ENCODE measurements at regions not wholly inside any gene's neighbourhood (a gene's known extent, or its start where the extent isn't known, plus 50 kb on each side); places are given as distances from the start of the nearest gene placed in this dataset.

- no peak for TF ChIP-seq MAX (IDR thresholded peaks at IDR 0.05; ENCODE audit: low read depth, low read length)
- no peak for TF ChIP-seq POLR2A (IDR thresholded peaks at IDR 0.05; ENCODE audit: extremely low read depth, insufficient read length)
- TF ChIP-seq, protein P1, sequence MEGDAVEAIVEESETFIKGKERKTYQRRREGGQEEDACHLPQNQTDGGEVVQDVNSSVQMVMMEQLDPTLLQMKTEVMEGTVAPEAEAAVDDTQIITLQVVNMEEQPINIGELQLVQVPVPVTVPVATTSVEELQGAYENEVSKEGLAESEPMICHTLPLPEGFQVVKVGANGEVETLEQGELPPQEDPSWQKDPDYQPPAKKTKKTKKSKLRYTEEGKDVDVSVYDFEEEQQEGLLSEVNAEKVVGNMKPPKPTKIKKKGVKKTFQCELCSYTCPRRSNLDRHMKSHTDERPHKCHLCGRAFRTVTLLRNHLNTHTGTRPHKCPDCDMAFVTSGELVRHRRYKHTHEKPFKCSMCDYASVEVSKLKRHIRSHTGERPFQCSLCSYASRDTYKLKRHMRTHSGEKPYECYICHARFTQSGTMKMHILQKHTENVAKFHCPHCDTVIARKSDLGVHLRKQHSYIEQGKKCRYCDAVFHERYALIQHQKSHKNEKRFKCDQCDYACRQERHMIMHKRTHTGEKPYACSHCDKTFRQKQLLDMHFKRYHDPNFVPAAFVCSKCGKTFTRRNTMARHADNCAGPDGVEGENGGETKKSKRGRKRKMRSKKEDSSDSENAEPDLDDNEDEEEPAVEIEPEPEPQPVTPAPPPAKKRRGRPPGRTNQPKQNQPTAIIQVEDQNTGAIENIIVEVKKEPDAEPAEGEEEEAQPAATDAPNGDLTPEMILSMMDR (IDR thresholded peaks at IDR 0.05; ENCODE audit: low read depth, low read length), result no peak
- TF ChIP-seq MYC (IDR thresholded peaks at IDR 0.05; ENCODE audit: low read depth, low read length), result no peak
Observed at GRCh38 chr16:9316615-9317014, 225.2 kb downstream of the HAPSTR1 start.

Measured in NB4 (cell line).